ENCODE measurements at regions not wholly inside any gene's neighbourhood (a gene's known extent, or its start where the extent isn't known, plus 50 kb on each side); places are given as distances from the start of the nearest gene placed in this dataset.

DNA sequence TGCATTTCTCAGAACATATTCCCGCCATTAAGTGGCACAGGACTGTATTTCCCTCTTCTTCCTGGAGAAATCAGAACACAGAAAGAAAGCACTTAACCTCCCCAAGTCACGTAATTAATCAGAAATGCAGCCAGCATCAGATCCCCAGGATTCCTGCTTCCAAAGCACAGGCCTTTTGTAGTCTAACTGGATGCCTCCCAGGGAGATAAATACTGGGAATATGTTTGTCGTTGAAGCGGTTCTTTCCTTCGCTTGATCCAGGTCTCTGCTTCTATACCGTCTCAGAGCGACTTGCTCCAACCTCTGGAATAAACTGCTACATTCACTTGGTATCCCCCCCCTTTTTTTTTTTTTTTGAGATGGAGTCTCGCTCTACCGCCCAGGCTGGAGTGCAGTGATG lies 198.6 kb downstream of the KBTBD8 start:
- Histone ChIP-seq H4K5ac (ENCODE audit: low read length) (no peak overlapping the region), H2BK5ac (ENCODE audit: low read length) (no peak overlapping the region), H3K79me2 (ENCODE audit: control insufficient read depth, insufficient read depth, low read length) (no peaks in the 10 kb centered on the region), H3K18ac (ENCODE audit: low read length) (no peak overlapping the region), H3K9ac (ENCODE audit: low read length) (no peak overlapping the region), H3K36me3 (ENCODE audit: control insufficient read depth, insufficient read depth, low read length) (no peaks in the 10 kb centered on the region), H3K4ac (ENCODE audit: low read depth, low read length) (no peak overlapping the region), H3K4me1 (ENCODE audit: control insufficient read depth, low read depth, low read length) (peaks cover 2% of the 10 kb centered on the region), H3K4me3 (ENCODE audit: low read length) (no peak overlapping the region), H3K79me1 (ENCODE audit: low read length) (no peaks in the 10 kb centered on the region), H3K27ac (ENCODE audit: low read depth, low read length) (no peak overlapping the region), H3K23ac (ENCODE audit: low read length) (no peak overlapping the region), H3K4me2 (ENCODE audit: low read length) (no peak overlapping the region), H4K8ac (ENCODE audit: low read depth, low read length) (no peak overlapping the region), H3K27me3 (ENCODE audit: insufficient read depth, low read length, poor library complexity) (no peaks in the 10 kb centered on the region), H2BK120ac (ENCODE audit: low read depth, low read length) (no peak overlapping the region), H3K56ac (ENCODE audit: low read length) (no peak overlapping the region), H2AK5ac (ENCODE audit: low read length) (no peak overlapping the region), H2BK15ac (replicated peaks; ENCODE audit: low read depth) (no peak overlapping the region)
- no CpG with 5 or more reads among the region's 9 CpGs for WGBS (ENCODE audit: extremely low coverage, insufficient coverage, low lambda C conversion rate)
- no peak for DNase-seq

DNA sequence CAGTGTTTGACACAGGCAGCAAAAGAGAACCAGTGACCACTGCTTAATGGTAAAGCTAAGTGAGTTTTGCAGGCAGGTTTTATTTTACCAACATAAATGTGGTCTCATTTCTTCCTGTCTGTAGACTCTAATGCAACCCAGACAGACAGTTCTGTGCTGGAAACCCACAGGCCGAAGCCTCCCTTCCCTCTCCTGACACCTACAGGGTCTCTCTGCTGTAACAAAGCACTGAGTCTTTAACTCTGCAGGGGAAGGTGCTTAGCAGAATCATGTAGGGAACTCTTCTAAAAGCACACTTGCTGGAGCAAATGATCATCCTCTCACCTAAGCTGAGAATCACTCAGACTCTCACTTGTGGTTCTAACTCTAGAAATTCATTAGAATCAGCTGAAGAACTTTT lies 200.3 kb downstream of the KBTBD8 start:
- no CpG with 5 or more reads among the region's 1 CpG for WGBS (ENCODE audit: extremely low coverage, insufficient coverage, low lambda C conversion rate)
- Histone ChIP-seq H3K23ac (ENCODE audit: low read length) (no peak overlapping the region), H4K5ac (ENCODE audit: low read length) (no peak overlapping the region), H3K79me1 (ENCODE audit: low read length) (no peaks in the 10 kb centered on the region), H3K9ac (ENCODE audit: low read length) (no peak overlapping the region), H3K36me3 (ENCODE audit: control insufficient read depth, insufficient read depth, low read length) (no peaks in the 10 kb centered on the region), H3K18ac (ENCODE audit: low read length) (no peak overlapping the region), H2BK120ac (ENCODE audit: low read depth, low read length) (no peak overlapping the region), H3K4me1 (ENCODE audit: control insufficient read depth, low read depth, low read length) (peaks cover 2% of the 10 kb centered on the region), H3K56ac (ENCODE audit: low read length) (no peak overlapping the region), H2BK5ac (ENCODE audit: low read length) (no peak overlapping the region), H3K4me2 (ENCODE audit: low read length) (no peak overlapping the region), H3K4ac (ENCODE audit: low read depth, low read length) (no peak overlapping the region), H3K27ac (ENCODE audit: low read depth, low read length) (no peak overlapping the region), H3K79me2 (ENCODE audit: control insufficient read depth, insufficient read depth, low read length) (no peaks in the 10 kb centered on the region), H3K4me3 (ENCODE audit: low read length) (no peak overlapping the region), H2AK5ac (ENCODE audit: low read length) (no peak overlapping the region), H4K8ac (ENCODE audit: low read depth, low read length) (no peak overlapping the region), H2BK15ac (replicated peaks; ENCODE audit: low read depth) (no peak overlapping the region), H3K27me3 (ENCODE audit: insufficient read depth, low read length, poor library complexity) (no peaks in the 10 kb centered on the region)
- DNase-seq: peak; percentile 11

DNA sequence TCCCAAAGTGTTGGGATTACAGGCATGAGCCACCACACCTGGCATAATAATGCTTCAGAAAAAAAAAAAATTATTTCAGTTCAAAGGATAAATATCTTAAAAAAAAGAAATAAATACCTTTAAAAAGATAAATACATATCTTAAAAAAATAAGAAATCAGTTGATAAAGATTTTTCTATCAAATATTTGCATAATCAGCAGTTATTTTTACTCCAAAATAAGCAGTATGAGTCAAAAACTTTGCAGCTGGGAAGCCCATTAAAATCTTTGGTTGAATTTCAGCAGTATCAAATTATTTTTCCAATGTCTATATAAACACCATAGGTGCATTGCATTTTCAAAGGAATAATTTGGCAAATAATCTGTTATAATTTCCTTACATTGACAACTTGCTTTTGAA lies 202.5 kb downstream of the KBTBD8 start:
- Histone ChIP-seq H3K4ac (ENCODE audit: low read depth, low read length) (no peak overlapping the region), H4K5ac (ENCODE audit: low read length) (no peak overlapping the region), H2BK15ac (replicated peaks; ENCODE audit: low read depth) (no peak overlapping the region), H3K18ac (ENCODE audit: low read length) (no peak overlapping the region), H3K36me3 (ENCODE audit: control insufficient read depth, insufficient read depth, low read length) (no peaks in the 10 kb centered on the region), H2AK5ac (ENCODE audit: low read length) (no peak overlapping the region), H2BK5ac (ENCODE audit: low read length) (no peak overlapping the region), H3K4me1 (ENCODE audit: control insufficient read depth, low read depth, low read length) (peaks cover 2% of the 10 kb centered on the region), H3K23ac (ENCODE audit: low read length) (no peak overlapping the region), H3K4me2 (ENCODE audit: low read length) (no peak overlapping the region), H3K79me2 (ENCODE audit: control insufficient read depth, insufficient read depth, low read length) (no peaks in the 10 kb centered on the region), H3K4me3 (ENCODE audit: low read length) (no peak overlapping the region), H2BK120ac (ENCODE audit: low read depth, low read length) (no peak overlapping the region), H3K56ac (ENCODE audit: low read length) (no peak overlapping the region), H4K8ac (ENCODE audit: low read depth, low read length) (no peak overlapping the region), H3K9ac (ENCODE audit: low read length) (no peak overlapping the region), H3K27ac (ENCODE audit: low read depth, low read length) (no peak overlapping the region), H3K27me3 (ENCODE audit: insufficient read depth, low read length, poor library complexity) (no peaks in the 10 kb centered on the region), H3K79me1 (ENCODE audit: low read length) (no peaks in the 10 kb centered on the region)
- DNase-seq: no peak

DNA sequence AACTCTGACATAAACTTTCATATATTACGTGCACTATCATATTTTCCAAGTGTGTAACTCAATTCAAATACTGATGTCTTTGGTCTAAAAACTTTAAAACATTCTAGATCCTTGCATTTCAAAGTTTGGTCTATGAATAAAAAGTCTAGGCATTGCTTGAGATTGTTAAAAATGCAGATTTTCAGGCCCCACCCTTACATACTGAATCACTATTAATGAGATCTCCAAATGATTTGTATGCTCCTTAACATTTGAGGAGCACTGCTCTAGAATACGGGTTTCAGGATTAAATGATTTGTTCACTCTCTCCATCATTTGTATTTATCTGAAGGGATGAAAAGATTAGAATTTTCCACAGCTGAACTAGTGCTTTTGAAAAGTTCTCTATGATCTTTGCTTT lies 202.9 kb downstream of the KBTBD8 start:
- no peak overlapping the region for H2AK5ac ChIP-seq (ENCODE audit: low read length)
- H3K9ac ChIP-seq (ENCODE audit: low read length): no peak overlapping the region
- no peak overlapping the region for H3K4me2 ChIP-seq (ENCODE audit: low read length)
- H3K27ac ChIP-seq (ENCODE audit: low read depth, low read length): no peak overlapping the region
- H3K79me2 ChIP-seq (ENCODE audit: control insufficient read depth, insufficient read depth, low read length): no peaks in the 10 kb centered on the region
- H2BK15ac ChIP-seq (replicated peaks; ENCODE audit: low read depth): no peak overlapping the region
- no peak overlapping the region for H3K4ac ChIP-seq (ENCODE audit: low read depth, low read length)
- H3K4me1 ChIP-seq (ENCODE audit: control insufficient read depth, low read depth, low read length): peaks cover 2% of the 10 kb centered on the region
- DNase-seq: no peak
- no peak overlapping the region for H3K4me3 ChIP-seq (ENCODE audit: low read length)
- H4K8ac ChIP-seq (ENCODE audit: low read depth, low read length): no peak overlapping the region
- no CpG with 5 or more reads among the region's 2 CpGs for WGBS (ENCODE audit: extremely low coverage, insufficient coverage, low lambda C conversion rate)
- no peak overlapping the region for H2BK5ac ChIP-seq (ENCODE audit: low read length)
- H2BK120ac ChIP-seq (ENCODE audit: low read depth, low read length): no peak overlapping the region
- no peak overlapping the region for H4K5ac ChIP-seq (ENCODE audit: low read length)
- H3K56ac ChIP-seq (ENCODE audit: low read length): no peak overlapping the region
- no peak overlapping the region for H3K18ac ChIP-seq (ENCODE audit: low read length)
- H3K27me3 ChIP-seq (ENCODE audit: insufficient read depth, low read length, poor library complexity): no peaks in the 10 kb centered on the region
- no peak overlapping the region for H3K23ac ChIP-seq (ENCODE audit: low read length)
- no peaks in the 10 kb centered on the region for H3K36me3 ChIP-seq (ENCODE audit: control insufficient read depth, insufficient read depth, low read length)
- no peaks in the 10 kb centered on the region for H3K79me1 ChIP-seq (ENCODE audit: low read length)

DNA sequence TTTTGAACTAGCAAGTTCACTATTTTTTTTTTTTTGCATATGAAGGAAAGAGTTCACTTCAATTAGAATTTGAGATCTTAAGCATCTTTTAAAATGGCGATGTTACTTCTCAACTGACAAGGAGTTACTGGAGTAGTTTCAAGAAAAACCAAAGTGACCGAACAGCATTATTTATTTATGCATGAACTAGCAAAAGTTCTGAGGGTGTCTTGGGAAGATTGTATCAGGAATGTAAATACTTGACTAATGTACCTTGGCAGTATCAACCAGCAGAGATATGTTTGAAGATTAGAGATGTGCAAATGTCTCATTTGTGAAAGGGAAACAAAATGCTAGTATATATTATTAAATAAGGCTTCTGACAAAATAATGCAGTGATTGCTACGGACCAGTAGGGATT lies 203.9 kb downstream of the KBTBD8 start:
- no CpG with 5 or more reads among the region's 3 CpGs for WGBS (ENCODE audit: extremely low coverage, insufficient coverage, low lambda C conversion rate)
- no peak for DNase-seq
- H3K27me3 ChIP-seq (ENCODE audit: insufficient read depth, low read length, poor library complexity): no peaks in the 10 kb centered on the region
- no peak overlapping the region for H3K4me2 ChIP-seq (ENCODE audit: low read length)
- H3K18ac ChIP-seq (ENCODE audit: low read length): no peak overlapping the region
- no peak overlapping the region for H3K56ac ChIP-seq (ENCODE audit: low read length)
- H4K5ac ChIP-seq (ENCODE audit: low read length): no peak overlapping the region
- no peaks in the 10 kb centered on the region for H3K79me2 ChIP-seq (ENCODE audit: control insufficient read depth, insufficient read depth, low read length)
- H4K8ac ChIP-seq (ENCODE audit: low read depth, low read length): no peak overlapping the region
- no peak overlapping the region for H3K23ac ChIP-seq (ENCODE audit: low read length)
- no peak overlapping the region for H3K27ac ChIP-seq (ENCODE audit: low read depth, low read length)
- H2BK5ac ChIP-seq (ENCODE audit: low read length): no peak overlapping the region
- H3K9ac ChIP-seq (ENCODE audit: low read length): no peak overlapping the region
- H3K4me3 ChIP-seq (ENCODE audit: low read length): no peak overlapping the region
- no peak overlapping the region for H3K4ac ChIP-seq (ENCODE audit: low read depth, low read length)
- no peaks in the 10 kb centered on the region for H3K79me1 ChIP-seq (ENCODE audit: low read length)
- peaks cover 2% of the 10 kb centered on the region for H3K4me1 ChIP-seq (ENCODE audit: control insufficient read depth, low read depth, low read length)
- no peak overlapping the region for H2BK120ac ChIP-seq (ENCODE audit: low read depth, low read length)
- no peak overlapping the region for H2BK15ac ChIP-seq (replicated peaks; ENCODE audit: low read depth)
- no peaks in the 10 kb centered on the region for H3K36me3 ChIP-seq (ENCODE audit: control insufficient read depth, insufficient read depth, low read length)
- no peak overlapping the region for H2AK5ac ChIP-seq (ENCODE audit: low read length)

DNA sequence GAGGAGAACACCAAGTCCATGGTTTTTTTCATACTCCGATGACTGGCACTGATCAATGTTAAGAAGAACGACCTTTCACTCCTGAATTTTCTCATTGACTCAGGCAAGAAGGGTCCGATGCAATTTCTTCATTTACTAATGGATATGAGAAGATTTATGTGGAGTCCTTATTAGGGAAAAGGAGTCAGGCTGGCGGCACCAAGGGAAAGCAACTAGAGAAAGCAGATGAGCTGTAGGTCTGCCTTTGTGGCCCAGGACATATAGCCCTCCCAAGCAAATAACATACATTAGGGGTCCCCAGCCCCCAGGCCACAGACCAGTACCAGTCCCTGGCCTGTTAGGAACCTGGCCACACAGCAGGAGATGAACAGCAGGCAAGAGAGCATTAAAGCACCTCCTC lies 206.8 kb downstream of the KBTBD8 start:
- no peaks in the 10 kb centered on the region for H3K79me1 ChIP-seq (ENCODE audit: low read length)

More for the DNA sequence above, 206.8 kb downstream of the KBTBD8 start:
- Histone ChIP-seq H3K56ac (ENCODE audit: low read length) (no peak overlapping the region), H3K18ac (ENCODE audit: low read length) (no peak overlapping the region), H2BK5ac (ENCODE audit: low read length) (no peak overlapping the region), H3K36me3 (ENCODE audit: control insufficient read depth, insufficient read depth, low read length) (no peaks in the 10 kb centered on the region), H3K4ac (ENCODE audit: low read depth, low read length) (no peak overlapping the region), H3K9ac (ENCODE audit: low read length) (no peak overlapping the region), H3K23ac (ENCODE audit: low read length) (no peak overlapping the region), H3K27ac (ENCODE audit: low read depth, low read length) (no peak overlapping the region), H3K4me1 (ENCODE audit: control insufficient read depth, low read depth, low read length) (no peaks in the 10 kb centered on the region), H2BK120ac (ENCODE audit: low read depth, low read length) (no peak overlapping the region), H3K4me2 (ENCODE audit: low read length) (no peak overlapping the region), H3K79me2 (ENCODE audit: control insufficient read depth, insufficient read depth, low read length) (no peaks in the 10 kb centered on the region), H2BK15ac (replicated peaks; ENCODE audit: low read depth) (no peak overlapping the region), H3K27me3 (ENCODE audit: insufficient read depth, low read length, poor library complexity) (no peaks in the 10 kb centered on the region), H2AK5ac (ENCODE audit: low read length) (no peak overlapping the region), H4K8ac (ENCODE audit: low read depth, low read length) (no peak overlapping the region), H3K4me3 (ENCODE audit: low read length) (no peak overlapping the region), H4K5ac (ENCODE audit: low read length) (no peak overlapping the region)
- no peak for DNase-seq
- no CpG with 5 or more reads among the region's 4 CpGs for WGBS (ENCODE audit: extremely low coverage, insufficient coverage, low lambda C conversion rate)

Data from mesendoderm (in vitro differentiated cells).